Loucy (cell line): ENCODE measurements at regions not wholly inside any gene's neighbourhood (a gene's known extent, or its start where the extent isn't known, plus 50 kb on each side); places are given as distances from the start of the nearest gene placed in this dataset.

Experiments
- EZH2phosphoT487 ChIP-seq: fragments of 200-600 bp; IDR thresholded peaks from 2 replicates; pipeline ENCODE4 v1.6.1; 2018; ENCODE audit warnings: antibody characterized with exemption, mild to moderate bottlenecking, moderate library complexity, borderline replicate concordance
- TF ChIP-seq, protein P1 (sequence below): fragments of 200-600 bp; sonication (generic); conservative IDR thresholded peaks from 2 replicates; pipeline ENCODE4 v1.5.1; 2014; ENCODE audit warnings: mild to moderate bottlenecking, antibody characterized with exemption, low read length

DNA sequence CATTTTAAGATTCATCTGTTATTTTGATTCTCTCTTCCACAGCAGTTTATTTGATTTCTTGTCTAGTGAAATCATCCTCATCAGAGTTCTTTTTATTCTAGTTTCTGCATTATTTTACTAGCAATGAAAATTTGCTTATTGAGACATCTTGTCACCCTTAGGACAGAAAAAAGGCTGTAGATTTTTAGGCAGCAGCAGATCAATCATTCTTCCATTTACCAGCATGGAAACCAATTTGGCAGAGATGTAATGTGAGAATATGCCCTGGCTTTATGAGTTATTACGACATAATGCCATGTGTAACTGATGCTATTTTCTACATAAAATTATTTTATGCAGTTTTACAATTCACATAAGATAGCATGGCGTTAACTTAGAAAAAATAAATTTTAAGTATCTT, 688.6 kb upstream of the SLC10A2 start:
- TF ChIP-seq, protein P1, sequence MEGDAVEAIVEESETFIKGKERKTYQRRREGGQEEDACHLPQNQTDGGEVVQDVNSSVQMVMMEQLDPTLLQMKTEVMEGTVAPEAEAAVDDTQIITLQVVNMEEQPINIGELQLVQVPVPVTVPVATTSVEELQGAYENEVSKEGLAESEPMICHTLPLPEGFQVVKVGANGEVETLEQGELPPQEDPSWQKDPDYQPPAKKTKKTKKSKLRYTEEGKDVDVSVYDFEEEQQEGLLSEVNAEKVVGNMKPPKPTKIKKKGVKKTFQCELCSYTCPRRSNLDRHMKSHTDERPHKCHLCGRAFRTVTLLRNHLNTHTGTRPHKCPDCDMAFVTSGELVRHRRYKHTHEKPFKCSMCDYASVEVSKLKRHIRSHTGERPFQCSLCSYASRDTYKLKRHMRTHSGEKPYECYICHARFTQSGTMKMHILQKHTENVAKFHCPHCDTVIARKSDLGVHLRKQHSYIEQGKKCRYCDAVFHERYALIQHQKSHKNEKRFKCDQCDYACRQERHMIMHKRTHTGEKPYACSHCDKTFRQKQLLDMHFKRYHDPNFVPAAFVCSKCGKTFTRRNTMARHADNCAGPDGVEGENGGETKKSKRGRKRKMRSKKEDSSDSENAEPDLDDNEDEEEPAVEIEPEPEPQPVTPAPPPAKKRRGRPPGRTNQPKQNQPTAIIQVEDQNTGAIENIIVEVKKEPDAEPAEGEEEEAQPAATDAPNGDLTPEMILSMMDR, result no peak
- TF ChIP-seq EZH2phosphoT487, result no peak
